Trophoblast cell (in vitro differentiated cells and primary cell): ENCODE measurements at regions not wholly inside any gene's neighbourhood (a gene's known extent, or its start where the extent isn't known, plus 50 kb on each side); places are given as distances from the start of the nearest gene placed in this dataset.
A peak's percentile ranks its signal among the peaks of the same experiment; 100 is the strongest.

Experiments used
- DNase-seq, 2 donors: peaks; one replicate each; pipeline ENCODE4 v3.0.0-alpha.2; 2016
- H2AFZ ChIP-seq: 2 replicates; pipeline ENCODE4 v1.6.1; 2013; ENCODE audit warnings: low read length, moderate library complexity, mild to moderate bottlenecking; ENCODE audit not compliant: insufficient read depth, poor library complexity
- H2AK5ac ChIP-seq: 2 replicates; pipeline ENCODE4 v1.6.1; 2013; ENCODE audit warnings: mild to moderate bottlenecking, low read length
- H2BK120ac ChIP-seq: 2 replicates; pipeline ENCODE4 v1.6.1; 2013; ENCODE audit warnings: low read length, mild to moderate bottlenecking, moderate library complexity; ENCODE audit not compliant: insufficient read depth, poor library complexity
- H2BK12ac ChIP-seq: 2 replicates; pipeline ENCODE4 v1.6.1; 2013; ENCODE audit warnings: mild to moderate bottlenecking, low read length, moderate library complexity
- H2BK5ac ChIP-seq: 2 replicates; pipeline ENCODE4 v1.6.1; 2013; ENCODE audit warnings: low read length, low read depth, moderate library complexity, mild to moderate bottlenecking; ENCODE audit not compliant: poor library complexity
- H3K14ac ChIP-seq: 2 replicates; pipeline ENCODE4 v1.6.1; 2013; ENCODE audit warnings: mild to moderate bottlenecking, low read length
- H3K18ac ChIP-seq: 2 replicates; pipeline ENCODE4 v1.6.1; 2013; ENCODE audit warnings: mild to moderate bottlenecking, low read length
- H3K23ac ChIP-seq: 2 replicates; pipeline ENCODE4 v1.6.1; 2013; ENCODE audit warnings: low read length
- H3K27ac ChIP-seq: 2 replicates; pipeline ENCODE4 v1.5.1; 2013; ENCODE audit warnings: low read depth, mild to moderate bottlenecking, inconsistent platforms, low read length, moderate library complexity
- H3K27me3 ChIP-seq: 2 replicates; pipeline ENCODE4 v1.6.1; 2013; ENCODE audit warnings: inconsistent platforms, mild to moderate bottlenecking, low read length, moderate library complexity; ENCODE audit not compliant: insufficient read depth
- H3K36me3 ChIP-seq, 2 experiments: 1 replicate in 1 of 2; 2 replicates in 1 of 2; pipeline ENCODE4 v1.6.1; 2013; ENCODE audit warnings: low read length in 2 of 2, mild to moderate bottlenecking in 2 of 2, moderate library complexity in 1 of 2; ENCODE audit not compliant: insufficient read depth in 2 of 2, control insufficient read depth in 1 of 2
- H3K4ac ChIP-seq: 2 replicates; pipeline ENCODE4 v1.6.1; 2013; ENCODE audit warnings: low read depth, mild to moderate bottlenecking, low read length, moderate library complexity
- H3K4me1 ChIP-seq, 2 experiments: 1 replicate in 1 of 2; 2 replicates in 1 of 2; pipeline ENCODE4 v1.6.1; 2013; ENCODE audit warnings: low read length in 2 of 2, mild to moderate bottlenecking in 2 of 2, moderate library complexity in 1 of 2; ENCODE audit not compliant: insufficient read depth in 2 of 2, control insufficient read depth in 1 of 2
- H3K4me2 ChIP-seq: 2 replicates; pipeline ENCODE4 v1.6.1; 2013; ENCODE audit warnings: inconsistent platforms, mild to moderate bottlenecking, low read length, moderate library complexity
- H3K4me3 ChIP-seq: 2 replicates; pipeline ENCODE4 v1.5.1; 2013; ENCODE audit warnings: mild to moderate bottlenecking, low read depth, low read length, inconsistent platforms
- H3K79me1 ChIP-seq: one replicate; pipeline ENCODE4 v1.6.1; 2013; ENCODE audit warnings: low read length
- H3K79me2 ChIP-seq: 2 replicates; pipeline ENCODE4 v1.6.1; 2013; ENCODE audit warnings: low read length, mild to moderate bottlenecking; ENCODE audit not compliant: control insufficient read depth, insufficient read depth, poor library complexity
- H3K9ac ChIP-seq: 2 replicates; pipeline ENCODE4 v1.6.1; 2013; ENCODE audit warnings: mild to moderate bottlenecking, low read length
- H3K9me3 ChIP-seq: 2 replicates; pipeline ENCODE4 v1.6.1; 2013; ENCODE audit warnings: low read depth, mild to moderate bottlenecking, control low read depth, inconsistent platforms, low read length; ENCODE audit not compliant: insufficient read depth
- H4K12ac ChIP-seq: 2 replicates; pipeline ENCODE4 v1.6.1; 2013; ENCODE audit warnings: low read depth, mild to moderate bottlenecking, low read length, moderate library complexity
- H4K8ac ChIP-seq: 2 replicates; pipeline ENCODE4 v1.6.1; 2013; ENCODE audit warnings: low read depth, mild to moderate bottlenecking, low read length, moderate library complexity
- H4K91ac ChIP-seq: one replicate; pipeline ENCODE4 v1.6.1; 2013; ENCODE audit warnings: low read depth, mild to moderate bottlenecking, low read length, moderate library complexity
- WGBS: extraction: QIAGEN DNeasy Blood & Tissue Kit; methylation state at CpG from one replicate; pipeline ENCODE4 v1.1.7; 2013; ENCODE audit warnings: missing lambda C conversion rate; ENCODE audit not compliant: insufficient read length, insufficient coverage; ENCODE audit errors: extremely low coverage; 5-methylcytosine and 5-hydroxymethylcytosine counted together

DNA sequence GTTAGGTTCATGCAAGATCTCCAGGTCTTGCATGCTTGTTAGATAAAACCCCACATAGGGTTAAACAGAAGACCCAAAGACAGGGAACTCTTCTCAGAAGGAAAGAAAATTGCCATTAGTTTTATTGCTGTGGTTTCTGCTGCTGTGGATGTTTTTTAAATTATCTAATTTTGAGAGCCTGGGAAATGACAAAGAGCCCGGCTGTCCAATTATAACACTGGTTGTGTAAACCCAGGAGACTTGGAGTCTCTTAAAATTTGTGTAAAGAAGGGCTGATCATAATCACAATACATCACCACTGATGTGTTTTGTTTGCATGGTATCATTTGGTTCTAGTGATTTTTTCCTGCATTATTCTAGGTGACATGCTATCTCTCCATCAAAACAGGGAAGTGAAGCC, 246.5 kb upstream of the MYO3A start:
- no peak for DNase-seq
- no peaks in the 10 kb centered on the region for H3K79me1 ChIP-seq
- no peak overlapping the region for H3K4me2 ChIP-seq
- no peak overlapping the region for H4K8ac ChIP-seq
- no peak overlapping the region for H3K18ac ChIP-seq
- no peaks in the 10 kb centered on the region for H3K36me3 ChIP-seq
- H3K4ac ChIP-seq, result no peak overlapping the region
- no peak overlapping the region for H4K12ac ChIP-seq
- no CpG with 5 or more reads among the region's 1 CpG for WGBS
- peaks cover 0 to 2% of the 10 kb centered on the region in 2 experiments for H3K4me1 ChIP-seq
- no peak overlapping the region for H2BK120ac ChIP-seq
- H2AFZ ChIP-seq, result no peak overlapping the region
- H3K4me3 ChIP-seq, result no peak overlapping the region
- no peak overlapping the region for H3K23ac ChIP-seq
- H3K79me2 ChIP-seq, result no peaks in the 10 kb centered on the region
- no peak overlapping the region for H2BK12ac ChIP-seq
- no peaks in the 10 kb centered on the region for H3K27me3 ChIP-seq
- H2AK5ac ChIP-seq, result no peak overlapping the region
- no peaks in the 10 kb centered on the region for H3K9me3 ChIP-seq
- no peak overlapping the region for H3K9ac ChIP-seq
- H3K14ac ChIP-seq, result no peak overlapping the region
- H2BK5ac ChIP-seq, result no peak overlapping the region
- H3K27ac ChIP-seq, result no peak overlapping the region
- H4K91ac ChIP-seq, result no peak overlapping the region

DNA sequence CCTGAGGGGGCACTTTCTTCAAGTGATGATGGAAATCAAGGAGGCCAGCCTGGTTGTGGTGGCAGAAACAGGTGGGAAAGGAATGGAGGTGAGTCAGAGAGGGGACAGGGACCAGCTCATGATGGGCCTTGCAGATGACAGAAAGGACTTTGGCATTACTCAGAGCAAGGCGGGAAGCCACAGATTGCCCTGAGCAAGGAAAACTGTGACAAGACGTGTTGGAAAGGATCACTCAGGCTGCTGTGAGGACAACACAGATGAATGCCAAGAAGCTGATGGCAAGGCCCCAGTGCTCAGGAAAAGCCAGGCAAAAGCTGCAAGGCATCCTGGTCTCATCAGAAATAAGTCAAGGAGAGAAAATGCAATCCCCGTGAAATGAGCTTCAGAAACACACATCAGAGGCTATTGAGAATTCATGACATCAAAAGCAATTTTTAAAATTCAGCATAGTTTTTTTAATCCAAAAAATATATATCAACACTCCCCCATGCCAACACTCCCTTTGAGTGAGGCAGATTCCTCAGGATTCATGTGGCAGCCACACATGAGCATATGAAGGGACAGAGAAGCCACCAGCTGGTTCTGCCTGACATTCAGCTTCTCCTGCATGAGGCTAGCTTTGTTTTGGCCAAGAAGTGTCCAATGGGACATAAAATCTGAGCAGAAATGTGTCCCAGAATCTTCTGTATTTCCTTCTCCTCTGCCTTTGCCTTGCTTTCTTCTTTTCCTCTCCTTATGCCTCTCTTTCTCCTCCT, 244.5 kb upstream of the MYO3A start:
- Histone ChIP-seq H4K12ac (no peak overlapping the region), H2AFZ (no peak overlapping the region)

DNA sequence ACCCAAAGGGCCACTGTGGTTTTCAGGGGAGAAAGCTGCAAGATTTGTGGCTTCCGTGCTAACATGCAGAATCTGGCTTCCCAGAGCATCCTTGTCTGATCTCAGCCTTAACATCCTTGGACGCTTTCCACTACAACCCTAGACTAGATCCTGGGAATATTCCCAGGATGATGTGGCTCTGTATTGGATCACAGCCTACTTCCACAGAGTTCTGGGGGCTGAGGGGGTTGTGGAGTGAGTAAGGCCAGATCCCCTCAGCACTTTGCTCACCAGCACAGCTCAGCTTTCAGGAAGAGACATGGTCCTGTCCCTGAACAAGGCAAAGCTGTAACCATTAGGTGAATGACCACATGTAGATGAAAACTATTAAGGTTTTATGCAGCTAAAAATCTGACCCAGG, 241.3 kb upstream of the MYO3A start:
- no peak overlapping the region for H3K27ac ChIP-seq

More for the DNA sequence above, 244.5 kb upstream of the MYO3A start:
- Histone ChIP-seq H3K23ac (no peak overlapping the region), H3K27me3 (no peaks in the 10 kb centered on the region), H2BK12ac (no peak overlapping the region), H3K27ac (no peak overlapping the region), H4K8ac (no peak overlapping the region), H3K18ac (no peak overlapping the region), H3K79me2 (no peaks in the 10 kb centered on the region), H3K14ac (no peak overlapping the region), H2BK120ac (no peak overlapping the region), H3K4me1 (peaks cover 4 to 5% of the 10 kb centered on the region in 2 experiments), H3K79me1 (peaks cover under 1% of the 10 kb centered on the region), H3K4ac (no peak overlapping the region), H3K9ac (no peak overlapping the region), H2AK5ac (no peak overlapping the region), H4K91ac (no peak overlapping the region), H3K36me3 (no peaks in the 10 kb centered on the region), H3K9me3 (no peaks in the 10 kb centered on the region), H3K4me3 (no peak overlapping the region), H3K4me2 (no peak overlapping the region), H2BK5ac (no peak overlapping the region)
- WGBS, result no CpG with 5 or more reads among the region's 3 CpGs
- peak; percentile 96 for DNase-seq

DNA sequence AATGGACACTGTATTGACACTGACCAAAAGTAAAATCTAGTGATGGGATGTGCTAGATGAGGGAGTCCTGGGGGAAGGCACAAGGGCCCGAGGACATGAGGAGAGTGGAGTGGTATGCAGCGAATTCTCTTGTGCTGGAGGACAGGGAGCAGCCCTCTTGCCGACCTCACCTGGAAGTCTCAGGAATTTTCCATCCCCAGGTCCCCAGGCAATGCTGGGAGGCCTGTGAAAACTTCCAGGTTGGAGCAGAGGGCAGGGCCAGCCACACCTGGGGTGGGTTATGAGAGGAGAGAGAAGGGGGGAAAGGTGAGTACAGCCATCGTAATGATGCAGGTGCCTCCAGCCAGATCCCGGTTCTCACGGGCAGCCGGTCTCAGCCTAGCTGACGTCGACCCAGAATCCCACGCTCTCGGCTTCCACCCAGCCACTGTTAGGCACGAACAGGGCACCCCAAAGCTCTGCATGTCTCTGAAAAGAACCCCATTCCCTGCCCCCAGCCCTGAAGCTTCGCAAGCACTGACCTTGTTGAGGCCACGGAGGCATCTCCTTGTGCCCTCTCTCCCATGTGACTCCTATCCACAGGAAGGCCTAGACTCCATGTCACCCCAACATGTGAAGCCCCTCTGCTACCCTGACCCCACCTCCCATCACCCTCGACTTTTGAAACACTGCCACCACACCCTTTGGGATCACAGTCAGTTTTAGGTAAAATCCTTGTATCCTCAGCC, 239.7 kb upstream of the MYO3A start:
- no peaks in the 10 kb centered on the region for H3K36me3 ChIP-seq
- H3K4me3 ChIP-seq, result no peak overlapping the region
- no peak overlapping the region for H3K4me2 ChIP-seq
- H2BK5ac ChIP-seq, result peak overlapping the region; percentile 32
- H2BK12ac ChIP-seq, result peak overlapping the region; percentile 66
- peak overlapping the region; percentile 65 for H4K91ac ChIP-seq
- no peak overlapping the region for H3K4ac ChIP-seq
- H3K9ac ChIP-seq, result no peak overlapping the region
- H2AFZ ChIP-seq, result no peak overlapping the region
- no peaks in the 10 kb centered on the region for H3K79me2 ChIP-seq
- no peak overlapping the region for H3K27ac ChIP-seq
- peak; percentile 98 to 99 for DNase-seq
- H3K23ac ChIP-seq, result no peak overlapping the region
- H3K9me3 ChIP-seq, result no peaks in the 10 kb centered on the region
- WGBS, result no CpG with 5 or more reads among the region's 15 CpGs
- peak overlapping the region; percentile 50 for H4K8ac ChIP-seq
- peaks cover 5 to 6% of the 10 kb centered on the region in 2 experiments for H3K4me1 ChIP-seq
- peak overlapping the region; percentile 71 for H3K14ac ChIP-seq
- H4K12ac ChIP-seq, result no peak overlapping the region
- H2BK120ac ChIP-seq, result peak overlapping the region; percentile 61
- H3K18ac ChIP-seq, result no peak overlapping the region
- peaks cover 4% of the 10 kb centered on the region for H3K79me1 ChIP-seq
- H2AK5ac ChIP-seq, result peak overlapping the region; percentile 45
- no peaks in the 10 kb centered on the region for H3K27me3 ChIP-seq

More for the DNA sequence above, 241.3 kb upstream of the MYO3A start:
- Histone ChIP-seq H2BK12ac (no peak overlapping the region), H4K91ac (no peak overlapping the region), H4K8ac (no peak overlapping the region), H2AK5ac (no peak overlapping the region), H3K9me3 (no peaks in the 10 kb centered on the region), H3K4me3 (no peak overlapping the region), H3K36me3 (no peaks in the 10 kb centered on the region), H3K4me2 (no peak overlapping the region), H3K23ac (no peak overlapping the region), H3K4ac (no peak overlapping the region), H3K79me1 (peaks cover 4% of the 10 kb centered on the region), H3K4me1 (peaks cover 6 to 7% of the 10 kb centered on the region in 2 experiments), H4K12ac (no peak overlapping the region), H2AFZ (no peak overlapping the region), H3K79me2 (no peaks in the 10 kb centered on the region), H3K9ac (no peak overlapping the region), H2BK120ac (no peak overlapping the region), H3K14ac (no peak overlapping the region), H3K27me3 (no peaks in the 10 kb centered on the region), H2BK5ac (no peak overlapping the region), H3K18ac (no peak overlapping the region)
- no CpG with 5 or more reads among the region's 2 CpGs for WGBS
- no peak for DNase-seq
